Naive thymus-derived CD4-positive, alpha-beta T cell (primary cell): ENCODE measurements at regions not wholly inside any gene's neighbourhood (a gene's known extent, or its start where the extent isn't known, plus 50 kb on each side); places are given as distances from the start of the nearest gene placed in this dataset.

ENCODE experiments used
- ATAC-seq: fragments of 150-1000 bp; cut with Tn5 transposase; 2 replicates; pipeline ENCODE4 v1.10.0; 2021; ENCODE audit warnings: mild to moderate bottlenecking, moderate library complexity
- CTCF ChIA-PET: fragments of 350-600 bp; sonication (Branson Sonifier 250); formaldehyde crosslinking; loops from one replicate; lab custom pipeline; 2021; ENCODE audit warnings: antibody characterized with exemption; lab: Charles Lee
- POLR2A ChIA-PET: fragments of 350-600 bp; sonication (Branson Sonifier 250); formaldehyde crosslinking; loops from one replicate; lab custom pipeline; 2021; ENCODE audit warnings: antibody characterized with exemption, inconsistent platforms; lab: Charles Lee
- DNase-seq, 9 donors: peaks; one replicate each; pipeline versions ENCODE4 v3.0.0 to v3.0.0-alpha.2; 2020 to 2022; ENCODE audit warnings: mixed read lengths in 1 of 9
- H3K27ac ChIP-seq: one replicate; pipeline ENCODE4 v1.7.0; 2013; ENCODE audit warnings: mild to moderate bottlenecking, low read depth, low read length, moderate library complexity
- H3K27me3 ChIP-seq, 2 donors: one replicate each; pipeline ENCODE4 v1.7.0; 2013; ENCODE audit warnings: low read length in 2 of 2, mild to moderate bottlenecking in 2 of 2, moderate library complexity in 2 of 2; ENCODE audit not compliant: control insufficient read depth in 2 of 2, insufficient read depth in 2 of 2
- H3K36me3 ChIP-seq, 3 experiments: 1 replicate in 2 of 3; 2 replicates in 1 of 3; pipeline ENCODE4 v1.7.0; 2013; ENCODE audit warnings: low read length in 3 of 3, mild to moderate bottlenecking in 3 of 3, moderate library complexity in 1 of 3; ENCODE audit not compliant: insufficient read depth in 3 of 3, control insufficient read depth in 2 of 3
- H3K4me1 ChIP-seq, 2 donors: one replicate each; pipeline ENCODE4 v1.7.0; 2013; ENCODE audit warnings: low read length in 2 of 2, mild to moderate bottlenecking in 2 of 2, moderate library complexity in 1 of 2; ENCODE audit not compliant: control insufficient read depth in 2 of 2, insufficient read depth in 2 of 2
- H3K4me3 ChIP-seq: 2 replicates; pipeline ENCODE4 v1.7.0; 2013; ENCODE audit warnings: mild to moderate bottlenecking, low read length
- H3K9me3 ChIP-seq, 3 experiments: 1 replicate in 2 of 3; 2 replicates in 1 of 3; pipeline ENCODE4 v1.7.0; 2013; ENCODE audit warnings: low read length in 3 of 3; ENCODE audit not compliant: control insufficient read depth in 2 of 3
- H3K27ac Mint-ChIP-seq, 9 donors: one replicate each; pipeline ENCODE4 v1.8.0; 2020 to 2022; ENCODE audit warnings: mixed read lengths in 9 of 9, mild to moderate bottlenecking in 8 of 9, moderate library complexity in 5 of 9, inconsistent platforms in 2 of 9
- H3K27me3 Mint-ChIP-seq, 5 donors: one replicate each; pipeline ENCODE4 v1.8.0; 2021 to 2022; ENCODE audit warnings: mixed read lengths in 5 of 5, mild to moderate bottlenecking in 1 of 5
- H3K36me3 Mint-ChIP-seq, 5 donors: one replicate each; pipeline ENCODE4 v1.8.0; 2020 to 2022; ENCODE audit warnings: mixed read lengths in 5 of 5, mild to moderate bottlenecking in 3 of 5, inconsistent platforms in 1 of 5
- H3K4me1 Mint-ChIP-seq, 7 donors: one replicate each; pipeline ENCODE4 v1.8.0; 2020 to 2022; ENCODE audit warnings: mixed read lengths in 7 of 7, mild to moderate bottlenecking in 3 of 7, inconsistent platforms in 1 of 7
- H3K4me3 Mint-ChIP-seq, 10 donors: one replicate each; pipeline ENCODE4 v1.8.0; 2020 to 2022; ENCODE audit warnings: mild to moderate bottlenecking in 10 of 10, mixed read lengths in 10 of 10, moderate library complexity in 6 of 10, inconsistent platforms in 2 of 10
- H3K9me3 Mint-ChIP-seq, 11 donors: one replicate each; pipeline ENCODE4 v1.8.0; 2020 to 2022; ENCODE audit warnings: mixed read lengths in 11 of 11, mild to moderate bottlenecking in 4 of 11, inconsistent platforms in 1 of 11, moderate library complexity in 1 of 11
- intact Hi-C, 2 donors: fragments of 100-400 bp; cut with micrococcal nuclease; formaldehyde crosslinking; loops; one replicate each; pipeline ENCODE4 v1.15.1; 2023

- CTCF ChIA-PET = no interaction called here
- Mint-ChIP-seq H3K4me1 (peaks cover 0 to 14% (median 0%) of the 10 kb centered on the region in 7 donors), H3K27ac (no peak overlapping the region), H3K27me3 (no peaks in the 10 kb centered on the region), H3K4me3 (no peak overlapping the region), H3K9me3 (peaks cover 0 to 5% (median 0%) of the 10 kb centered on the region in 11 donors), H3K36me3 (peaks cover 0 to 1% (median 0%) of the 10 kb centered on the region in 5 donors)
- DNase-seq = no peak
- H3K9me3 ChIP-seq = no peaks in the 10 kb centered on the region
- no peaks in the 10 kb centered on the region for H3K4me1 ChIP-seq
- H3K36me3 ChIP-seq = no peaks in the 10 kb centered on the region
- ATAC-seq = no peak
- POLR2A ChIA-PET = no interaction called here
- H3K27me3 ChIP-seq = no peaks in the 10 kb centered on the region
- intact Hi-C loops = loop anchor here in 1 of 2 donors (10.0 kb wide), 1 partner anchor 241 kb away; no protein-coding TSS in a partner anchor
- H3K4me3 ChIP-seq = no peak overlapping the region
- H3K27ac ChIP-seq = no peak overlapping the region
These were observed 95.2 kb upstream of the RBMS3 start for GRCh38 chr3:29185706-29186105.

GRCh38 chr3:29186131-29186599, 94.7 kb upstream of the RBMS3 start:
- H3K36me3 ChIP-seq = no peaks in the 10 kb centered on the region
- Mint-ChIP-seq H3K4me1 (peaks cover 0 to 11% (median 0%) of the 10 kb centered on the region in 7 donors), H3K27me3 (no peaks in the 10 kb centered on the region), H3K36me3 (peaks cover 0 to 4% (median 0%) of the 10 kb centered on the region in 5 donors), H3K9me3 (peaks cover 0 to 7% (median 1%) of the 10 kb centered on the region in 11 donors), H3K27ac (no peak overlapping the region), H3K4me3 (no peak overlapping the region)
- no peaks in the 10 kb centered on the region for H3K4me1 ChIP-seq
- H3K27ac ChIP-seq = no peak overlapping the region
- intact Hi-C loops = loop anchor here in 1 of 2 donors (10.0 kb wide), 1 partner anchor 241 kb away; no protein-coding TSS in a partner anchor
- H3K27me3 ChIP-seq = no peaks in the 10 kb centered on the region
- ChIA-PET POLR2A (no interaction called here), CTCF (no interaction called here)
- H3K4me3 ChIP-seq = no peak overlapping the region
- DNase-seq (no peak), ATAC-seq (no peak)
- H3K9me3 ChIP-seq = no peaks in the 10 kb centered on the region

- CTCF ChIA-PET = no interaction called here
- Mint-ChIP-seq H3K9me3 (peaks cover 0 to 10% (median 1%) of the 10 kb centered on the region in 11 donors), H3K27ac (no peak overlapping the region), H3K36me3 (peaks cover 0 to 4% (median 0%) of the 10 kb centered on the region in 5 donors), H3K4me1 (peaks cover 0 to 11% (median 0%) of the 10 kb centered on the region in 7 donors), H3K4me3 (no peak overlapping the region), H3K27me3 (no peaks in the 10 kb centered on the region)
- DNase-seq (no peak), ATAC-seq (no peak)
- Histone ChIP-seq H3K27me3 (no peaks in the 10 kb centered on the region), H3K36me3 (no peaks in the 10 kb centered on the region), H3K9me3 (no peaks in the 10 kb centered on the region), H3K4me3 (no peak overlapping the region), H3K4me1 (no peaks in the 10 kb centered on the region), H3K27ac (no peak overlapping the region)
- intact Hi-C loops = loop anchor here in 1 of 2 donors (10.0 kb wide), 1 partner anchor 242 kb away; no protein-coding TSS in a partner anchor
- POLR2A ChIA-PET = no interaction called here
These were observed 93.7 kb upstream of the RBMS3 start for GRCh38 chr3:29186982-29187725.

GRCh38 chr3:29189328-29189727, 91.5 kb upstream of the RBMS3 start:
- H3K27me3 ChIP-seq = no peaks in the 10 kb centered on the region
- ChIA-PET POLR2A (no interaction called here), CTCF (no interaction called here)
- Mint-ChIP-seq H3K9me3 (peaks cover 0 to 25% (median 4%) of the 10 kb centered on the region in 11 donors), H3K36me3 (peaks cover 0 to 4% (median 0%) of the 10 kb centered on the region in 5 donors), H3K4me1 (peaks cover 0 to 5% (median 0%) of the 10 kb centered on the region in 7 donors), H3K4me3 (no peak overlapping the region), H3K27ac (no peak overlapping the region), H3K27me3 (no peaks in the 10 kb centered on the region)
- no peaks in the 10 kb centered on the region for H3K9me3 ChIP-seq
- no peak for ATAC-seq
- no peak overlapping the region for H3K27ac ChIP-seq
- no peak for DNase-seq
- H3K4me1 ChIP-seq = no peaks in the 10 kb centered on the region
- H3K4me3 ChIP-seq = no peak overlapping the region
- no peaks in the 10 kb centered on the region for H3K36me3 ChIP-seq
- intact Hi-C loops = loop anchor here in 1 of 2 donors (10.0 kb wide), 1 partner anchor 245 kb away; no protein-coding TSS in a partner anchor

- Histone ChIP-seq H3K27ac (no peak overlapping the region), H3K4me1 (no peaks in the 10 kb centered on the region), H3K27me3 (no peaks in the 10 kb centered on the region), H3K36me3 (no peaks in the 10 kb centered on the region), H3K9me3 (no peaks in the 10 kb centered on the region), H3K4me3 (no peak overlapping the region)
- DNase-seq (no peak), ATAC-seq (no peak)
- Mint-ChIP-seq H3K27ac (no peak overlapping the region), H3K4me3 (no peak overlapping the region), H3K27me3 (no peaks in the 10 kb centered on the region), H3K9me3 (peaks cover 0 to 32% (median 10%) of the 10 kb centered on the region in 11 donors), H3K36me3 (peaks cover 0 to 4% (median 0%) of the 10 kb centered on the region in 5 donors), H3K4me1 (no peaks in the 10 kb centered on the region)
- CTCF ChIA-PET = no interaction called here
- intact Hi-C loops = no loop called here
- POLR2A ChIA-PET = no interaction called here
These were observed 86.7 kb upstream of the RBMS3 start for GRCh38 chr3:29194139-29194538.

GRCh38 chr3:29195056-29195455, 85.8 kb upstream of the RBMS3 start:
- peaks cover 1 to 32% (median 10%) of the 10 kb centered on the region in 11 donors for H3K9me3 Mint-ChIP-seq
- intact Hi-C loops = no loop called here
- no peaks in the 10 kb centered on the region for H3K27me3 Mint-ChIP-seq
- H3K27ac Mint-ChIP-seq = no peak overlapping the region
- ChIA-PET CTCF (no interaction called here), POLR2A (no interaction called here)
- H3K4me3 Mint-ChIP-seq = no peak overlapping the region
- Histone ChIP-seq H3K4me3 (no peak overlapping the region), H3K9me3 (no peaks in the 10 kb centered on the region), H3K36me3 (no peaks in the 10 kb centered on the region), H3K4me1 (no peaks in the 10 kb centered on the region), H3K27me3 (no peaks in the 10 kb centered on the region), H3K27ac (no peak overlapping the region)
- DNase-seq (no peak), ATAC-seq (no peak)
- H3K36me3 Mint-ChIP-seq = peaks cover 0 to 4% (median 0%) of the 10 kb centered on the region in 5 donors
- H3K4me1 Mint-ChIP-seq = no peaks in the 10 kb centered on the region
